Epidermal melanocyte (primary cell): ENCODE measurements at regions not wholly inside any gene's neighbourhood (a gene's known extent, or its start where the extent isn't known, plus 50 kb on each side); places are given as distances from the start of the nearest gene placed in this dataset.
"Not testable (repeated sequence)": the region's sequence is repeated elsewhere in the genome, so short reads cannot be mapped to it uniquely, and the experiment has no call there.

Experiments
- DNase-seq: peaks from one replicate; pipeline ENCODE4 v3.0.0; 2011; ENCODE audit warnings: low spot score; ENCODE audit not compliant: insufficient read length

- DNase-seq, result no peak
Measured at GRCh38 chr6:55052846-55053245, 121.5 kb upstream of the HCRTR2 start.

GRCh38 chr6:55058682-55059081, 115.6 kb upstream of the HCRTR2 start:
- DNase-seq, result no peak

DNA sequence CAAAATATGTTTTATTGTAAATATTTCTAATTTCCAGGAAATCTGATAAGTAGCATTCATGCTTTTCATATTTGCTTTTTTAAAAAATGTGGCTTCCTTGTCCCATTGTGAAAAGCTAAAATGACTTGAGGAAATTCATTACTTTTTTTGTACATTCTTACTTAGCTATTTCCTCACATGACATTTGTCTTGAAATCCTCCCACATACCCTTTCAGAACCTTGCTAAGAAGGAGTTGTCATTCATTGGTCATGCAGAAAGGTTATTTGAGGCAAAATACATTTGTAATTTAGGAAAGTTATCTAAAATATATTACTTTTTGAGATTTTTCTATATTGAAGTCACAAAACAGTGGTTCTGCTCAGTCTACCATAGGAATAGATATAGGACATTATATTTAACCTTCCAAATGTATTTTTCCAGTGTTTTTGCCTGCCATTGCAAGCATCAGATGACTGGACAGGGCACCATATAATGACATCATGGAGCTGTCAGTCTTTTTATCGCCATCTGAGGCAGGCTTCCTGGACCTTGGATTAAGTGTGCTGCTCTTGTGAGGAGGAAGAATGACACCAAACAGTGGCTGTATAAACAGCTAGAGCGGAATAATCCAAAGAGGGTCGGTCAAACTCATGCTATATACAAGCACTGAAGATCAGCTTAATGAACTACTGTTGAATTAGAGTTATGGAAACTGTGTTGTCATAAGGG, 109.4 kb upstream of the HCRTR2 start:
- DNase-seq, result no peak

- DNase-seq, result peak; percentile 16
Measured at GRCh38 chr6:55069132-55069781, 105.1 kb upstream of the HCRTR2 start.

- no peak for DNase-seq
Measured at GRCh38 chr6:55082021-55082420, 92.3 kb upstream of the HCRTR2 start.

GRCh38 chr6:55088011-55088410, 86.3 kb upstream of the HCRTR2 start:
- DNase-seq, result not testable (repeated sequence)

GRCh38 chr6:55088902-55089301, 85.4 kb upstream of the HCRTR2 start:
- DNase-seq, result no peak

DNA sequence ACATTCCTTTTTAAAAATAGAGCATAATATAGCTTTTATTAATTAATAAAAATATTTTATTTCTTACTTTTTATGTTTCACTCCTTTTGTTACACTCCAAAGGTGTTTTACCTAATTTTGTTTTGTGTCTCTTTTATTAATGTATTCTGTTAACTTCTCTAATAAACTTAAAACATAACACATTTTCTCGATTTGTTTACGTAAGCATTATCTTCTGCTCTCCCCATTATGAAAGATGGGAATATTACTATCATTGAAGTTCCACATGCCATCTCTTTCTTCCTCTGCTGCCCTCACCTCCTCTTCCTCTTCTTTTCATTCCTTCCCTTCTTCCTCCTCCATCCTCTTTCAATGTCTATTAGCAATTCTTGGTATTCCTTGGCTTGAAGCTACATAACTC, 85.0 kb upstream of the HCRTR2 start:
- no peak for DNase-seq

- DNase-seq, result no peak
Measured at GRCh38 chr6:55100686-55101085, 73.6 kb upstream of the HCRTR2 start.

DNA sequence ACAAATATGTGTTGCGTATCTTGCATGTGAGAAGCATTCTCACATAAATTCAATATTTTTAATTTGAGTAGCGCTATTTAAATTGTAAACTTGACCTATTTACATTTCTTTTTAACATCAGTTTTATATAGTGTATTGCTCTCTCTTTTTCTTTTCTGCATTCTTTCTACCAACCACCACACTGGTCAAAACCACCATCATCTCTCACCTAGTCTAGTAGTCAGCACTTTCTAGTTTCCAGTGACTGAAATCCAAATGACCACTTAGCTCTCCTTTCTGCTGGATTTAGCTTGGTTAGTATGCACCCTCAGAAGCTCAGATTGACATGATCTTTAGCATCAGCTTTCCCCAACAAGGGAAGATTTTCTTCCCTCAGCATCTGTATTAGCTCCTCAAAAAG, 73.2 kb upstream of the HCRTR2 start:
- no peak for DNase-seq

DNA sequence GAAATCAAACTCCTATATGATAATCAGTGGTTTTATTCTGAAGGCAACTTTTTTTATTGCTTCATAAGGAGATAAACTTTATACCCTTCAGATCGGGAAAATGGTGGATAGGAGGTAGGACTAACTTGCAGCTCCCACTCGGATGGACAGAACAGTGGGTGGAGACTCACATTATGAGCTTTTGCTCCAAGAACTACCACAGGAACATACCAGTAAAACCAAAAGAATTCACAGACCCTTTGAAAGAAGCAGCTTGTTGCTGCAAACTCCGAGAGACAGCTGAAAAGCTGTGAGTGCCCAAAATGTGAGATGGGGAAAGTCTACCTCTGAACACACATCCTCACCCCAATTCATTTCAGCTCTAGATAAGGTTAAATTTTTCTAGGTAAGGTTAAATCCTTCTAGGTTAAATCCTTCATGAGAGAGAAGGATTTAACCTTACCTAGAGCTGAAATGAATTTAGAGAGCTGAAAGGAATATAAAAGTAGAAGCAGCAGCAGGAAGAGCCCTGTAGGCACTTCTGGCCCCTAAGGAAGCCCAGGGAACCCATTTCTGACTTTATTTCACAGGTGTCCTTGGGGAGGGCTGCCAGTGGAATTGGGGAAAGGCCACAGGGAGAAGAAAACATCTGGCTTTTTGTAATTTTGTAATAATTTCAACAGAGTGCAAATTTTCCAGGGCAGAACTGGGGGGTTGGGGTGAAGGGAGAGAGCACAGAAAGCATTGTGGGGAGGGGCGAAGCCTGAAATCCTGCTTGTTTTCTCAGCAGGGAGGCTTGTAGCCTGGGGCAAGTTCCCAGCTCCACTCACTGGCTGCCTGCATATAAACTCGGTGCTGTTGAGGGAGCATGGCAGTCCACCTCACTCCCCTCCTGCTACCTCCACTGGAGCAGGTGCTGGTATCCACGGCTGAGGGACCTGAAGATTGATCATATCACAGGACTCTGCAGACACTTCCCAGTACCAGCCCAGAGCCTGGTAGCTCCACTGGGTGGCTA, 65.9 kb upstream of the HCRTR2 start:
- DNase-seq, result no peak

- DNase-seq, result no peak
Measured at GRCh38 chr6:55117267-55117666, 57.0 kb upstream of the HCRTR2 start.

GRCh38 chr6:55124241-55124640, 50.1 kb upstream of the HCRTR2 start:
- not testable (repeated sequence) for DNase-seq
